IPS DF 6.9 (cell line): ENCODE measurements at regions not wholly inside any gene's neighbourhood (a gene's known extent, or its start where the extent isn't known, plus 50 kb on each side); places are given as distances from the start of the nearest gene placed in this dataset.
"Not testable (repeated sequence)": the region's sequence is repeated elsewhere in the genome, so short reads cannot be mapped to it uniquely, and the experiment has no call there.

ENCODE experiments used
- DNase-seq: peaks from one replicate; pipeline ENCODE4 v3.0.0-alpha.2; 2013; ENCODE audit warnings: low read depth, low spot score
- H3K27ac ChIP-seq: one replicate; pipeline ENCODE4 v1.5.1; 2013; ENCODE audit warnings: low read length, control low read depth
- H3K27me3 ChIP-seq: 2 replicates; pipeline ENCODE4 v1.6.1; 2013; ENCODE audit warnings: mild to moderate bottlenecking, low read length; ENCODE audit not compliant: control insufficient read depth, insufficient read depth
- H3K36me3 ChIP-seq: 2 replicates; pipeline ENCODE4 v1.6.1; 2013; ENCODE audit warnings: low read length; ENCODE audit not compliant: control insufficient read depth, insufficient read depth
- H3K4me1 ChIP-seq: 2 replicates; pipeline ENCODE4 v1.6.1; 2013; ENCODE audit warnings: low read length; ENCODE audit not compliant: control insufficient read depth, insufficient read depth
- H3K4me3 ChIP-seq: 2 replicates; pipeline ENCODE4 v1.5.1; 2013; ENCODE audit warnings: mild to moderate bottlenecking, low read length
- H3K9me3 ChIP-seq: 2 replicates; pipeline ENCODE4 v1.6.1; 2013; ENCODE audit warnings: low read length, inconsistent platforms; ENCODE audit not compliant: control insufficient read depth, insufficient read depth
- WGBS: extraction: QIAGEN DNeasy Blood & Tissue Kit; methylation state at CpG from one replicate; pipeline ENCODE4 v1.1.7; 2013; ENCODE audit warnings: mixed read lengths, missing lambda C conversion rate; ENCODE audit not compliant: insufficient read length, insufficient coverage; 5-methylcytosine and 5-hydroxymethylcytosine counted together

DNA sequence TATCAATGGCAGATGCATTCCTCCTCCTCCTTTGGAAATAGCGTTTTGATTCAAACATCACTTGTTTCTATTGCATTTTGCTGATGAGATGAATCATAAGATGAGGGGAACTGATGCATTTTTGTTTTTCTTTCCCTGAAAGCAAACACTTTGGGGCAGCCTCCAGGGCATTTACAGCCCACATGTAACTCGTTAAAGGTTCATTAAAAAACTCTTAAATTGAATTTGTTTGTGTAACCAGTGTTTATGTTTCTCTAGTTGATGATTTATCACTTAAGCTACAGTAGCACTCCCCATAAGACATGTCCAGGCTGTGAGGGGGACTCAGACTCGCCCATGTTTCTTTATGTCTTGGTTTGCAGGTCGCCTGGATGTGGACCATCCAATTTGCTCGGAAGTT is 246.1 kb upstream of the ANKH start:
- Histone ChIP-seq H3K27me3 (no peaks in the 10 kb centered on the region), H3K9me3 (no peaks in the 10 kb centered on the region), H3K27ac (no peak overlapping the region), H3K36me3 (no peaks in the 10 kb centered on the region), H3K4me1 (no peaks in the 10 kb centered on the region), H3K4me3 (no peak overlapping the region)
- DNase-seq, result no peak
- WGBS, result no CpG with 5 or more reads among the region's 5 CpGs

DNA sequence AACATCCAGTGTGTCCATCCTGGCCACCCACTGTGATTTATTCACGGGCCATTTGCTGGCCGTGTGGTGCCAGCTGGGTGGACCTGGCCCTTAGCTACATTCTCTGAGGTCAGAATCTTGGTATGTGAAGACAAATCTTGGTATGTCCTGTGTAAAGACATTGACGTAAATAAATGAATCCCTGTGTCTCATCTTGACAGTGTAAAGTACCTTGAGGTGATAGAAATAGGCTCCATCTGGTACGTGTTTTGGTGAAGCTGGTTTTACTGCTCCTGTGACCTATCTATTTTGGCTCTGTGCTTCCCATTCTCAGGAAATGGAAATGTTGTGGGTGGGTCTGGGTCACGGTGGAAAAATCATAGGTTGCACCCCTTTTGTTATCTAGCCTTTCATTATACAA is 245.4 kb upstream of the ANKH start:
- Histone ChIP-seq H3K4me3 (no peak overlapping the region), H3K9me3 (no peaks in the 10 kb centered on the region), H3K36me3 (no peaks in the 10 kb centered on the region), H3K27me3 (no peaks in the 10 kb centered on the region), H3K4me1 (no peaks in the 10 kb centered on the region), H3K27ac (no peak overlapping the region)
- no CpG with 5 or more reads among the region's 5 CpGs for WGBS
- no peak for DNase-seq

DNA sequence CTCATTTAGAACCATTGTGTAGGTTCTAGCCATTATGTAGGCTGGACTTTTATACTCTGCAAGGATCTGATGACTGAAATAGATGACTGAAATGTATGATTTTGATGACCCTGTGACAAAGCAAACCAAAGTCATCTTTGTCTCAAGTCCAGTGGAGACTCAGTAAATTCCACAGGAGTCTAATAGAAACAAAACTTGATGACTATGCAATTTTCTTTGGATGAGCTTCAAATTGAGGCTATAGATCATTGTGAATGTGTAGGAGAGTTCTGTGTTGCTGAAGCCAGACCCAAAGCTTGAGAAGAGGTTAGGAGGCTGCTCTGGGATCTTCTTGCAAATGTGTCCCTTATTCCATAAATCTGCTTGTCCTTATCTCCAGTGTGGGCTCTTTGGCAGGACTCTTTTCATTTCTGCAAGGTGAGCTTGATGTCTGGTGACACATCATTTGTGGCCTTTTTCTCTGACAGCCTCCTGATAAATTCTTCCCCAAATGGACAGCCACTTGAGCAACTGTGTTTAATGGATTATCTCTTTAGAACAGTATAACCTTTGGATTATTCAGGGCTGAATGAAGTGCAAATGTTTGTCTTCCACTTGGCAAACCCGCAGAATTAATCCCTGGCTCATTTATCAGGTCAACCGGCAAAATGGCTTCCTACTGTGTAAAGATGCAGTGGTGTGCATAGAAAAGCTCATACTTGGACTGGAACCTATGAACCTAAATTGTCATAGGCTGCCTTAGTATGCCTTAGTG is 235.1 kb upstream of the ANKH start:
- Histone ChIP-seq H3K27me3 (no peaks in the 10 kb centered on the region), H3K36me3 (no peaks in the 10 kb centered on the region), H3K4me3 (no peak overlapping the region), H3K27ac (no peak overlapping the region), H3K4me1 (no peaks in the 10 kb centered on the region), H3K9me3 (no peaks in the 10 kb centered on the region)
- DNase-seq, result no peak
- no CpG with 5 or more reads among the region's 2 CpGs for WGBS

GRCh38 chr5:15105799-15106393 is 234.3 kb upstream of the ANKH start:
- Histone ChIP-seq H3K4me1 (no peaks in the 10 kb centered on the region), H3K4me3 (no peak overlapping the region), H3K27me3 (no peaks in the 10 kb centered on the region), H3K27ac (no peak overlapping the region), H3K9me3 (no peaks in the 10 kb centered on the region), H3K36me3 (no peaks in the 10 kb centered on the region)
- WGBS, result no CpG with 5 or more reads among the region's 2 CpGs
- peak; percentile 52 for DNase-seq

- Histone ChIP-seq H3K9me3 (no peaks in the 10 kb centered on the region), H3K27me3 (no peaks in the 10 kb centered on the region), H3K4me1 (no peaks in the 10 kb centered on the region), H3K4me3 (no peak overlapping the region), H3K36me3 (no peaks in the 10 kb centered on the region), H3K27ac (no peak overlapping the region)
- no peak for DNase-seq
- WGBS, result no CpG with 5 or more reads among the region's 3 CpGs
Measured at GRCh38 chr5:15103864-15104263, 232.3 kb upstream of the ANKH start.

GRCh38 chr5:15103130-15103529 is 231.6 kb upstream of the ANKH start:
- no peaks in the 10 kb centered on the region for H3K9me3 ChIP-seq
- H3K4me3 ChIP-seq, result no peak overlapping the region
- no CpG with 5 or more reads among the region's 5 CpGs for WGBS
- H3K27ac ChIP-seq, result no peak overlapping the region
- no peaks in the 10 kb centered on the region for H3K27me3 ChIP-seq
- H3K4me1 ChIP-seq, result no peaks in the 10 kb centered on the region
- no peaks in the 10 kb centered on the region for H3K36me3 ChIP-seq
- DNase-seq, result no peak

DNA sequence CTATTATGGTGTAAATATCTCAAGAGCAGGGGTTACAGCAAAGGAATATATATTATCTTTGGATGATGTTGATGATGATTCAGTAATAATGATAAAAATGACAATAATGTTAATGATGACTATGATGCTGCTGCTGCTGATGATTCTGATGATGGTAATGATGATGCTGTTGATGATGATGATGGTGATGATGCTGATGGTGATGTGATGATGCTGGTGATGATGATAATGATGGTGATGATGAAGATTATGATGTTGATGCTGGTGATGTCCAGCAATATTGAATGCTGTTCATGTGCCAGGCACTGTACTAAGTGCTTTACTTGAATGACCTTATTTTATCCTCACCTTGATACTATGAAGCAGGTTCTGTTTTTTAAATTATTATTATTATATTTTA is 226.0 kb upstream of the ANKH start:
- H3K27ac ChIP-seq, result no peak overlapping the region
- H3K27me3 ChIP-seq, result no peaks in the 10 kb centered on the region
- DNase-seq, result no peak
- H3K4me1 ChIP-seq, result no peaks in the 10 kb centered on the region
- no peaks in the 10 kb centered on the region for H3K9me3 ChIP-seq
- no peak overlapping the region for H3K4me3 ChIP-seq
- no peaks in the 10 kb centered on the region for H3K36me3 ChIP-seq

- not testable (repeated sequence) for H3K27me3 ChIP-seq, DNase-seq, H3K9me3 ChIP-seq, H3K36me3 ChIP-seq, H3K27ac ChIP-seq, H3K4me1 ChIP-seq, H3K4me3 ChIP-seq
- no CpG with 5 or more reads among the region's 22 CpGs for WGBS
Measured at GRCh38 chr5:15096686-15097085, 225.1 kb upstream of the ANKH start.

- Histone ChIP-seq H3K4me1 (no peaks in the 10 kb centered on the region), H3K27me3 (no peaks in the 10 kb centered on the region), H3K9me3 (no peaks in the 10 kb centered on the region), H3K4me3 (no peak overlapping the region), H3K27ac (no peak overlapping the region), H3K36me3 (no peaks in the 10 kb centered on the region)
- DNase-seq, result no peak
- WGBS, result no CpG with 5 or more reads among the region's 7 CpGs
Measured at GRCh38 chr5:15092801-15093200, 221.2 kb upstream of the ANKH start.

GRCh38 chr5:15085671-15086070 is 214.1 kb upstream of the ANKH start:
- Histone ChIP-seq H3K4me1 (no peaks in the 10 kb centered on the region), H3K27me3 (no peaks in the 10 kb centered on the region), H3K27ac (no peak overlapping the region), H3K36me3 (no peaks in the 10 kb centered on the region), H3K4me3 (no peak overlapping the region), H3K9me3 (no peaks in the 10 kb centered on the region)
- WGBS, result no CpG with 5 or more reads among the region's 2 CpGs
- DNase-seq, result no peak

DNA sequence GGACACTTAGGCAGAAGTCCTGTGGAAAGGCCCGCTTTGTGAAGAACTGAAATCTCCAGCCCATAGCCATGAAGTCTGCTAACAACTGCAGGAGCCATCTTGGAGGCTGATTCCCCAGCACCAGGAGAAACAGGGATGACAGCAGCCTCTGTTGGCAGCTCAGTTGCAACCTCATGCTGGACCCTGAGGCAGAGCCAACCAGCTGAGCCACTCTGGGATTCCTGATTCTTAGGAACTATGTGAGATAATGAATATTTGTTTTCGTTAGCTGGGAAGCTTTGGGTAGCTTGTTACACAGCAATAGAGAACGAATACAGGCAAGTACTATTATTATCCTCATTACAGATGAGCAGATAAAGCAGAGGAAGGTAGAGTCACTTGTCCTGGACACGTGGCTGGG is 210.5 kb upstream of the ANKH start:
- Histone ChIP-seq H3K27me3 (no peaks in the 10 kb centered on the region), H3K9me3 (no peaks in the 10 kb centered on the region), H3K4me1 (no peaks in the 10 kb centered on the region), H3K27ac (no peak overlapping the region), H3K36me3 (no peaks in the 10 kb centered on the region), H3K4me3 (no peak overlapping the region)
- DNase-seq, result no peak
- WGBS, result no CpG with 5 or more reads among the region's 4 CpGs
